H1 (cell line): ENCODE measurements at regions not wholly inside any gene's neighbourhood (a gene's known extent, or its start where the extent isn't known, plus 50 kb on each side); places are given as distances from the start of the nearest gene placed in this dataset.

Experiments
- CTCF ChIA-PET: fragments of 300-600 bp; sonication (Branson Sonifier 250); formaldehyde crosslinking; loops from one replicate; lab custom pipeline; 2021; ENCODE audit not compliant: partially characterized antibody; lab: Charles Lee
- POLR2A ChIA-PET: fragments of 300-600 bp; sonication (Branson Sonifier 250); formaldehyde crosslinking; loops from one replicate; lab custom pipeline; 2021; ENCODE audit warnings: inconsistent platforms; ENCODE audit not compliant: partially characterized antibody; lab: Charles Lee
- DNase-seq, 2 experiments: peaks; one replicate each; pipeline versions ENCODE4 v3.0.0 to v3.0.0-alpha.2; 2010 to 2022; ENCODE audit warnings: low spot score in 2 of 2, low read depth in 1 of 2, mixed read lengths in 1 of 2
- FAIRE-seq: peaks from 2 replicates; lab custom pipeline; 2011; peaks lifted over from hg19 to GRCh38; lab: Jason Lieb, UNC
- H2AFZ ChIP-seq: 2 replicates; pipeline ENCODE4 v1.8.1; 2012; ENCODE audit warnings: low read length, inconsistent platforms
- H2AK5ac ChIP-seq: 2 replicates; pipeline ENCODE4 v1.6.1; 2013; ENCODE audit warnings: low read depth, low read length
- H2BK120ac ChIP-seq: replicated peaks from 2 replicates; pipeline ENCODE3; 2013; ENCODE audit warnings: low read depth, low read length, inconsistent platforms
- H2BK12ac ChIP-seq: 2 replicates; pipeline ENCODE4 v1.6.1; 2013; ENCODE audit warnings: low read depth, low read length
- H2BK15ac ChIP-seq: 2 replicates; pipeline ENCODE4 v1.6.1; 2013; ENCODE audit warnings: low read length
- H2BK20ac ChIP-seq: 2 replicates; pipeline ENCODE4 v1.6.1; 2013; ENCODE audit warnings: low read length
- H2BK5ac ChIP-seq: 2 replicates; pipeline ENCODE4 v1.6.1; 2013; ENCODE audit warnings: low read depth, low read length
- H3K14ac ChIP-seq: 2 replicates; pipeline ENCODE4 v1.6.1; 2013; ENCODE audit warnings: inconsistent platforms; ENCODE audit not compliant: insufficient read length
- H3K18ac ChIP-seq: 2 replicates; pipeline ENCODE4 v1.6.1; 2013; ENCODE audit warnings: low read length; ENCODE audit errors: extremely low read depth
- H3K23ac ChIP-seq: 2 replicates; pipeline ENCODE4 v1.6.1; 2013; ENCODE audit warnings: inconsistent platforms; ENCODE audit not compliant: insufficient read length
- H3K23me2 ChIP-seq: 2 replicates; pipeline ENCODE4 v1.6.1; 2013; ENCODE audit warnings: low read depth, low read length
- H3K27ac ChIP-seq: 2 replicates; pipeline ENCODE4 v1.6.1; 2011; ENCODE audit warnings: low read depth, low read length, inconsistent platforms
- H3K27me3 ChIP-seq, 4 experiments: replicated peaks in 1 of 4; 1 replicate in 1 of 4; 2 replicates in 3 of 4; pipeline versions ENCODE4 v1.6.1 to v1.8.1; 2011 to 2013; ENCODE audit warnings: low read length in 3 of 4, mild to moderate bottlenecking in 3 of 4, inconsistent platforms in 2 of 4, mixed read lengths in 2 of 4, moderate library complexity in 1 of 4; ENCODE audit not compliant: control insufficient read depth in 3 of 4, insufficient read depth in 3 of 4; ENCODE audit errors: extremely low read depth in 1 of 4
- H3K36me3 ChIP-seq, 4 experiments: 2 replicates each; pipeline versions ENCODE4 v1.6.1 to v1.8.1; 2011 to 2013; ENCODE audit warnings: mild to moderate bottlenecking in 4 of 4, low read length in 3 of 4, moderate library complexity in 2 of 4, control low read depth in 1 of 4, inconsistent platforms in 1 of 4; ENCODE audit not compliant: insufficient read depth in 4 of 4, control insufficient read depth in 2 of 4
- H3K4ac ChIP-seq: replicated peaks from 2 replicates; pipeline ENCODE3; 2013; ENCODE audit warnings: low read length, low read depth, mixed read lengths, inconsistent platforms; ENCODE audit not compliant: insufficient read length
- H3K4me1 ChIP-seq, 4 experiments: replicated peaks in 1 of 4; 1 replicate in 1 of 4; 2 replicates in 3 of 4; pipeline versions ENCODE4 v1.6.1 to v1.8.1; 2011 to 2013; ENCODE audit warnings: low read length in 3 of 4, inconsistent platforms in 2 of 4, mixed read lengths in 1 of 4; ENCODE audit not compliant: insufficient read depth in 4 of 4, control insufficient read depth in 3 of 4
- H3K4me2 ChIP-seq, 2 experiments: 2 replicates each; pipeline versions ENCODE4 v1.6.1 to v1.8.1; 2011 to 2013; ENCODE audit warnings: low read depth in 2 of 2, low read length in 2 of 2, control low read depth in 1 of 2, inconsistent platforms in 1 of 2, mild to moderate bottlenecking in 1 of 2; ENCODE audit not compliant: insufficient read depth in 1 of 2
- H3K4me3 ChIP-seq, 4 experiments: fragments of 200-600, 300-600 bp in 1 of 4; sonication (generic), shearing (Covaris generic), sonication (Bioruptor Twin) in 1 of 4; 2 replicates each; pipeline versions ENCODE4 v1.5.1 to v1.8.1; 2011 to 2016; ENCODE audit warnings: low read length in 4 of 4, low read depth in 3 of 4, control low read depth in 2 of 4, inconsistent platforms in 2 of 4, mild to moderate bottlenecking in 2 of 4, mixed read lengths in 1 of 4, moderate library complexity in 1 of 4; ENCODE audit not compliant: insufficient read depth in 2 of 4; ENCODE audit errors: extremely low read depth in 1 of 4
- H3K56ac ChIP-seq: replicated peaks from 2 replicates; pipeline ENCODE3; 2013; ENCODE audit warnings: low read depth, mild to moderate bottlenecking, mixed read lengths, low read length, inconsistent platforms; ENCODE audit not compliant: insufficient read length
- H3K79me1 ChIP-seq: 2 replicates; pipeline ENCODE4 v1.6.1; 2013; ENCODE audit warnings: low read depth, low read length, control low read depth
- H3K79me2 ChIP-seq, 2 experiments: 2 replicates each; pipeline versions ENCODE4 v1.6.1 to v1.8.1; 2012 to 2013; ENCODE audit warnings: low read length in 2 of 2, mild to moderate bottlenecking in 2 of 2, inconsistent platforms in 1 of 2; ENCODE audit not compliant: insufficient read depth in 2 of 2, control insufficient read depth in 1 of 2
- H3K9ac ChIP-seq, 4 experiments: replicated peaks in 1 of 4; 1 replicate in 1 of 4; 2 replicates in 3 of 4; pipeline versions ENCODE4 v1.6.1 to v1.8.1; 2011 to 2013; ENCODE audit warnings: low read depth in 3 of 4, low read length in 3 of 4, control low read depth in 2 of 4, mild to moderate bottlenecking in 2 of 4, moderate library complexity in 2 of 4, inconsistent platforms in 1 of 4; ENCODE audit errors: extremely low read depth in 1 of 4
- H3K9me3 ChIP-seq, 2 experiments: 2 replicates each; pipeline versions ENCODE4 v1.6.1 to v1.8.1; 2012 to 2013; ENCODE audit warnings: mild to moderate bottlenecking in 2 of 2, moderate library complexity in 2 of 2, control low read depth in 1 of 2, inconsistent platforms in 1 of 2, low read depth in 1 of 2, low read length in 1 of 2, mixed read lengths in 1 of 2; ENCODE audit not compliant: insufficient read depth in 2 of 2
- H4K20me1 ChIP-seq, 2 experiments: replicated peaks in 1 of 2; 2 replicates each; pipeline versions ENCODE3 to v1.8.1; 2011 to 2013; ENCODE audit warnings: inconsistent platforms in 2 of 2, low read length in 2 of 2, mild to moderate bottlenecking in 1 of 2; ENCODE audit not compliant: insufficient read depth in 2 of 2, control insufficient read depth in 1 of 2
- H4K5ac ChIP-seq: 2 replicates; pipeline ENCODE4 v1.6.1; 2013; ENCODE audit warnings: low read length, low read depth, mixed read lengths, inconsistent platforms; ENCODE audit not compliant: insufficient read length
- H4K8ac ChIP-seq: 2 replicates; pipeline ENCODE4 v1.8.0; 2013; ENCODE audit warnings: mild to moderate bottlenecking, moderate library complexity, low read length, inconsistent platforms; ENCODE audit not compliant: insufficient read depth; ENCODE audit errors: extremely low read depth
- H4K91ac ChIP-seq: replicated peaks from 2 replicates; pipeline ENCODE3; 2013; ENCODE audit warnings: low read length, mixed read lengths, inconsistent platforms; ENCODE audit not compliant: insufficient read length
- ASH2L ChIP-seq: fragments of 200-600, 300-600 bp; sonication (generic); IDR thresholded peaks from one replicate; pipeline ENCODE4 v1.7.1; 2017; ENCODE audit warnings: low read length
- ATF2 ChIP-seq: IDR thresholded peaks from 2 replicates; pipeline ENCODE4 v1.6.1; 2012; ENCODE audit warnings: low read length, inconsistent platforms
- CEBPB ChIP-seq: IDR thresholded peaks from 2 replicates; pipeline ENCODE4 v1.6.1; 2012; ENCODE audit warnings: low read depth, low read length
- CHD2 ChIP-seq: IDR thresholded peaks from 2 replicates; pipeline ENCODE4 v1.6.1; 2012; ENCODE audit warnings: low read length, improper control_type of control experiment
- EGR1 ChIP-seq: IDR thresholded peaks from 2 replicates; pipeline ENCODE4 v1.6.1; 2011; ENCODE audit warnings: low read depth, low read length, borderline replicate concordance
- FOSL1 ChIP-seq: IDR thresholded peaks from 2 replicates; pipeline ENCODE4 v1.6.1; 2011; ENCODE audit warnings: mild to moderate bottlenecking, low read depth, low read length, moderate library complexity; ENCODE audit not compliant: insufficient read depth
- GTF2F1 ChIP-seq: IDR thresholded peaks from 2 replicates; pipeline ENCODE4 v1.6.1; 2012; ENCODE audit warnings: low read depth, low read length, improper control_type of control experiment, borderline replicate concordance
- HDAC2 ChIP-seq, 2 experiments: fragments of 300-600 bp in 1 of 2; sonication (generic) in 1 of 2; IDR thresholded peaks; 2 replicates each; pipeline ENCODE4 v1.6.1; 2011 to 2012; ENCODE audit warnings: low read depth in 2 of 2, low read length in 2 of 2, mild to moderate bottlenecking in 2 of 2, moderate library complexity in 2 of 2, borderline replicate concordance in 1 of 2, inconsistent platforms in 1 of 2
- JUN ChIP-seq: IDR thresholded peaks from 2 replicates; pipeline ENCODE4 v1.6.1; 2011; ENCODE audit warnings: low read depth, mild to moderate bottlenecking, improper control_type of control experiment, low read length
- KDM1A ChIP-seq: fragments of 200-600, 300-600 bp; sonication (generic); IDR thresholded peaks from 2 replicates; pipeline ENCODE4 v1.7.1; 2016; ENCODE audit warnings: mild to moderate bottlenecking, low read length, borderline replicate concordance
- SIN3A ChIP-seq, 2 experiments: IDR thresholded peaks in 1 of 2; conservative IDR thresholded peaks in 1 of 2; 2 replicates each; pipeline ENCODE4 v1.6.1; 2011 to 2012; ENCODE audit warnings: low read length in 2 of 2, improper control_type of control experiment in 1 of 2, low read depth in 1 of 2, mild to moderate bottlenecking in 1 of 2
- SP1 ChIP-seq: IDR thresholded peaks from 2 replicates; pipeline ENCODE4 v1.6.1; 2011; ENCODE audit warnings: low read depth, low read length
- TBP ChIP-seq: IDR thresholded peaks from 2 replicates; pipeline ENCODE4 v1.6.1; 2011; ENCODE audit warnings: low read depth, low read length, improper control_type of control experiment
- ZNF274 ChIP-seq: IDR thresholded peaks from 2 replicates; pipeline ENCODE4 v1.7.0; 2012; ENCODE audit warnings: low read length, borderline replicate concordance; ENCODE audit errors: extremely low read depth
- WGBS, 2 experiments: shearing (Covaris generic) in 1 of 2; methylation state at CpG; one replicate each; pipeline versions ENCODE4 v1.1.6 to v1.1.7; 2013 to 2015; ENCODE audit warnings: low lambda C conversion rate in 2 of 2, mixed read lengths in 2 of 2, inconsistent platforms in 1 of 2, low coverage in 1 of 2, missing lambda C conversion rate in 1 of 2; ENCODE audit not compliant: insufficient replicate concordance in 2 of 2, insufficient coverage in 1 of 2, insufficient read length in 1 of 2; ENCODE audit errors: extremely low coverage in 1 of 2, missing lambda C conversion rate in 1 of 2; 5-methylcytosine and 5-hydroxymethylcytosine counted together

GRCh38 chr20:56179051-56179450, 69.5 kb upstream of the MC3R start:
- POLR2A ChIA-PET = no interaction called here
- H3K4ac ChIP-seq = no peak overlapping the region
- TF ChIP-seq KDM1A (no peak), FOSL1 (no peak), ASH2L (no peak), CHD2 (no peak), SP1 (no peak), ATF2 (no peak), JUN (no peak), ZNF274 (no peak), HDAC2 (IDR thresholded peaks at IDR 0.05; ENCODE audit: borderline replicate concordance in 1 of 2, low read depth in 2 of 2, low read length in 2 of 2) (no peak), GTF2F1 (no peak), SIN3A (conservative IDR thresholded peaks at IDR 0.05 in 1 of 2, IDR thresholded peaks at IDR 0.05 in 1 of 2; ENCODE audit: low read depth in 1 of 2, low read length in 2 of 2) (no peak), TBP (no peak), EGR1 (no peak), CEBPB (no peak)

More at GRCh38 chr20:56179051-56179450, 69.5 kb upstream of the MC3R start:
- Histone ChIP-seq H3K14ac (no peak overlapping the region), H2AFZ (no peak overlapping the region), H3K4me3 (no peak overlapping the region), H3K9me3 (peaks cover 48 to 73% of the 10 kb centered on the region in 2 experiments; a peak in 3 of 4 replicates), H3K79me1 (no peaks in the 10 kb centered on the region), H2AK5ac (no peak overlapping the region), H4K5ac (no peak overlapping the region), H3K4me2 (no peak overlapping the region), H4K20me1 (no peaks in the 10 kb centered on the region), H3K23me2 (no peaks in the 10 kb centered on the region), H2BK15ac (no peak overlapping the region), H3K56ac (no peak overlapping the region), H4K91ac (no peak overlapping the region), H3K27ac (no peak overlapping the region), H2BK120ac (no peak overlapping the region), H2BK20ac (no peak overlapping the region), H3K36me3 (no peaks in the 10 kb centered on the region), H2BK12ac (no peak overlapping the region), H3K18ac (no peak overlapping the region), H3K4me1 (no peaks in the 10 kb centered on the region), H3K79me2 (no peaks in the 10 kb centered on the region), H2BK5ac (no peak overlapping the region), H3K27me3 (no peaks in the 10 kb centered on the region), H3K23ac (no peak overlapping the region), H3K9ac (no peak overlapping the region), H4K8ac (no peak overlapping the region)
- FAIRE-seq (no peak), DNase-seq (no peak)
- CTCF ChIA-PET = no interaction called here
- 69% methylated on average over 4 of the region's 4 CpGs; no CpG with 5 or more reads in 1 of the 2 experiments for WGBS, 2 experiments
